Loucy (cell line): ENCODE measurements at regions not wholly inside any gene's neighbourhood (a gene's known extent, or its start where the extent isn't known, plus 50 kb on each side); places are given as distances from the start of the nearest gene placed in this dataset.

Source experiments
- H2AFZ ChIP-seq: fragments of 200-600 bp; sonication (generic); 2 replicates; pipeline ENCODE4 v1.6.0; 2016; ENCODE audit warnings: antibody characterized with exemption, mild to moderate bottlenecking, low read length, moderate library complexity
- H3F3A ChIP-seq: fragments of 200-600 bp; 2 replicates; pipeline ENCODE4 v1.6.0; 2016; ENCODE audit warnings: antibody characterized with exemption, low read depth, mild to moderate bottlenecking
- H3K27me3 ChIP-seq: fragments of 200-600 bp; sonication (generic); 2 replicates; pipeline ENCODE4 v1.6.1; 2014; ENCODE audit warnings: low read length, mild to moderate bottlenecking; ENCODE audit not compliant: insufficient read depth, poor library complexity, severe bottlenecking
- H3K36me3 ChIP-seq: fragments of 200-600 bp; sonication (generic); 2 replicates; pipeline ENCODE4 v1.6.1; 2016; ENCODE audit warnings: low read length; ENCODE audit not compliant: insufficient read depth
- H3K4me1 ChIP-seq: fragments of 200-600 bp; sonication (generic); 2 replicates; pipeline ENCODE4 v1.5.1; 2014; ENCODE audit warnings: low read length, mild to moderate bottlenecking; ENCODE audit not compliant: insufficient read depth, poor library complexity, severe bottlenecking
- H3K4me2 ChIP-seq: fragments of 200-600 bp; sonication (generic); 2 replicates; pipeline ENCODE4 v1.6.0; 2014; ENCODE audit warnings: antibody characterized with exemption, low read length, low read depth, mild to moderate bottlenecking; ENCODE audit not compliant: poor library complexity, severe bottlenecking
- H3K4me3 ChIP-seq: fragments of 200-600 bp; sonication (generic); 2 replicates; pipeline ENCODE4 v1.5.1; 2014; ENCODE audit warnings: low read length, mild to moderate bottlenecking, mixed read lengths; ENCODE audit not compliant: poor library complexity, severe bottlenecking
- H3K79me2 ChIP-seq: fragments of 200-600 bp; sonication (generic); 2 replicates; pipeline ENCODE4 v1.6.1; 2014; ENCODE audit warnings: low read length; ENCODE audit not compliant: insufficient read depth
- H3K9ac ChIP-seq: fragments of 200-600 bp; sonication (generic); 2 replicates; pipeline ENCODE4 v1.6.0; 2014; ENCODE audit warnings: mild to moderate bottlenecking, low read depth, low read length, moderate library complexity; ENCODE audit not compliant: poor library complexity, severe bottlenecking
- H3K9me2 ChIP-seq: fragments of 200-600 bp; sonication (generic); replicated peaks from 2 replicates; pipeline ENCODE4 v1.6.1; 2016; ENCODE audit warnings: low read depth, low read length, mixed read lengths
- H3K9me3 ChIP-seq: fragments of 200-600 bp; sonication (generic); 2 replicates; pipeline ENCODE4 v1.6.1; 2014; ENCODE audit warnings: mild to moderate bottlenecking, antibody characterized with exemption, low read length, low read depth; ENCODE audit not compliant: insufficient read depth
- H4K20me1 ChIP-seq: fragments of 200-600 bp; sonication (generic); 2 replicates; pipeline ENCODE4 v1.6.0; 2014; ENCODE audit warnings: antibody characterized with exemption, low read length, mild to moderate bottlenecking; ENCODE audit not compliant: insufficient read depth, poor library complexity, severe bottlenecking
- EZH2phosphoT487 ChIP-seq: fragments of 200-600 bp; IDR thresholded peaks from 2 replicates; pipeline ENCODE4 v1.6.1; 2018; ENCODE audit warnings: antibody characterized with exemption, mild to moderate bottlenecking, moderate library complexity, borderline replicate concordance
- TF ChIP-seq, protein P1 (sequence below): fragments of 200-600 bp; sonication (generic); conservative IDR thresholded peaks from 2 replicates; pipeline ENCODE4 v1.5.1; 2014; ENCODE audit warnings: mild to moderate bottlenecking, antibody characterized with exemption, low read length

DNA sequence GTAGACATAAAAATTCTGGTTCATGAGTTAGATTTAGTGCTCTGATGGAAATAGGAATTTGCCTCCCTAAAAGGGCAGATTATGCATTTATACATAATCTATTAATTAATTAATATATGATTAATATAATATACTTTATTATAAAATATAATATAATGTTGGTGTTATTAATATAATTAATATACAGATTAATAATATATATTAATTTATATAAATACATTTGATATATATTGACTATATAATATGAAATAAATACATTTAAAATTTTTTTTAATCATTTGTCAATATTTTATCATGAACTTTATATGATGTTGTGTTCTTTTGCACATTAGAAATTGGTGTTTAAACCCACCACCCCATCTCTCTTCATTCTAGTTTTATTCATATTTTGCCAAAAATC lies 652.1 kb upstream of the ZNF804A start:
- no peaks in the 10 kb centered on the region for H3F3A ChIP-seq
- TF ChIP-seq EZH2phosphoT487: no peak
- TF ChIP-seq, protein P1, sequence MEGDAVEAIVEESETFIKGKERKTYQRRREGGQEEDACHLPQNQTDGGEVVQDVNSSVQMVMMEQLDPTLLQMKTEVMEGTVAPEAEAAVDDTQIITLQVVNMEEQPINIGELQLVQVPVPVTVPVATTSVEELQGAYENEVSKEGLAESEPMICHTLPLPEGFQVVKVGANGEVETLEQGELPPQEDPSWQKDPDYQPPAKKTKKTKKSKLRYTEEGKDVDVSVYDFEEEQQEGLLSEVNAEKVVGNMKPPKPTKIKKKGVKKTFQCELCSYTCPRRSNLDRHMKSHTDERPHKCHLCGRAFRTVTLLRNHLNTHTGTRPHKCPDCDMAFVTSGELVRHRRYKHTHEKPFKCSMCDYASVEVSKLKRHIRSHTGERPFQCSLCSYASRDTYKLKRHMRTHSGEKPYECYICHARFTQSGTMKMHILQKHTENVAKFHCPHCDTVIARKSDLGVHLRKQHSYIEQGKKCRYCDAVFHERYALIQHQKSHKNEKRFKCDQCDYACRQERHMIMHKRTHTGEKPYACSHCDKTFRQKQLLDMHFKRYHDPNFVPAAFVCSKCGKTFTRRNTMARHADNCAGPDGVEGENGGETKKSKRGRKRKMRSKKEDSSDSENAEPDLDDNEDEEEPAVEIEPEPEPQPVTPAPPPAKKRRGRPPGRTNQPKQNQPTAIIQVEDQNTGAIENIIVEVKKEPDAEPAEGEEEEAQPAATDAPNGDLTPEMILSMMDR: no peak
- H3K9ac ChIP-seq: no peak overlapping the region
- no peaks in the 10 kb centered on the region for H3K79me2 ChIP-seq
- H3K27me3 ChIP-seq: no peaks in the 10 kb centered on the region
- H3K9me3 ChIP-seq: no peaks in the 10 kb centered on the region
- no peaks in the 10 kb centered on the region for H4K20me1 ChIP-seq
- no peak overlapping the region for H3K4me2 ChIP-seq
- H3K9me2 ChIP-seq: no peaks in the 10 kb centered on the region
- H3K4me3 ChIP-seq: no peak overlapping the region
- no peak overlapping the region for H2AFZ ChIP-seq
- H3K36me3 ChIP-seq: no peaks in the 10 kb centered on the region
- H3K4me1 ChIP-seq: no peaks in the 10 kb centered on the region

DNA sequence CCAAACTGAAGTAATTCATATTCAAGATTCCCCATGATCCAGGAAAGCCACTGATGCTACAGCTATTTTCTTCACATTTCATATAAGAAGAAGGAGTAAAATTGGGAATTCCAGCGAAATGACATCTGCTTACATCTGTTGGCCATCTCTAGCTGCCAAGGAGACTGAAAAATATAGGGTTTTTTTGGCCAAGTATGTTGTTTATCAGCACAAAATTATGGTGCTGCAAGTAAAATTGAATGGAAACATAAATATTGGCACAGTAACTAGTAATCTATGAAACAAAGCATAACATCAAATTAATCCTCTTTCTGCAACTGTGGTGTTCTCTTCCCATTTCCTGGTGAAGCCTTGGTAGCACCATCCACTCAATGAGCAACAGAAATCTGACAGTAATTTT lies 649.5 kb upstream of the ZNF804A start:
- no peak overlapping the region for H3K4me3 ChIP-seq

DNA sequence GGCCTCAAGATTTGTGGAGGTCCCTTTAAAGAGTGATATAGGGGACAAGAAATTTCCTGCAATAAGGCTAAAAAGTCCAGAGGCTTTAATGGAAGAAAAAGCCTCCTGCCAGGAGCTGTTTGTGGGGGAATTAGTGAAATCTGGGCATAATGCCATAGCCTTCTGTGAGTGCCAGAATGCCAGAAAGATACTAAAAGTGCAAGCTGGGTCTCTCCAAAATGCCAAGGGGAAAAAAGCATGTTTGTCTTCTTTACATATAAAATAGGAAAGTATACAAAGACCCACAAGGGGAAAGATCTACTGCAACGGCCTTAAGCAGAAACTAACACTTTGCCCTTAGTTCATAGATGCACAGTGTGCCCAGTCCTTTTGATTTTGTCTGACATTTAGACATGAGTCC lies 647.7 kb upstream of the ZNF804A start:
- Histone ChIP-seq H3K4me3 (no peak overlapping the region), H3F3A (no peaks in the 10 kb centered on the region)

More for the DNA sequence above, 649.5 kb upstream of the ZNF804A start:
- Histone ChIP-seq H3K9me3 (no peaks in the 10 kb centered on the region), H2AFZ (no peak overlapping the region), H3K4me2 (no peak overlapping the region), H3K36me3 (no peaks in the 10 kb centered on the region), H4K20me1 (no peaks in the 10 kb centered on the region), H3K27me3 (no peaks in the 10 kb centered on the region), H3K4me1 (no peaks in the 10 kb centered on the region), H3K9ac (no peak overlapping the region), H3K79me2 (no peaks in the 10 kb centered on the region), H3K9me2 (0 out of 2 replicates have a peak, but pooled peaks cover 4% of the 10 kb centered on the region), H3F3A (no peaks in the 10 kb centered on the region)
- TF ChIP-seq, protein P1: no peak
- no peak for TF ChIP-seq EZH2phosphoT487

More for the DNA sequence above, 647.7 kb upstream of the ZNF804A start:
- Histone ChIP-seq H3K9me2 (0 out of 2 replicates have a peak, but pooled peaks cover 4% of the 10 kb centered on the region), H3K79me2 (no peaks in the 10 kb centered on the region), H3K27me3 (no peaks in the 10 kb centered on the region), H3K4me2 (no peak overlapping the region), H3K4me1 (no peaks in the 10 kb centered on the region), H3K9me3 (no peaks in the 10 kb centered on the region), H4K20me1 (no peaks in the 10 kb centered on the region), H3K36me3 (no peaks in the 10 kb centered on the region), H2AFZ (no peak overlapping the region), H3K9ac (no peak overlapping the region)
- TF ChIP-seq, protein P1: no peak
- no peak for TF ChIP-seq EZH2phosphoT487
